ENCODE measurements at regions not wholly inside any gene's neighbourhood (a gene's known extent, or its start where the extent isn't known, plus 50 kb on each side); places are given as distances from the start of the nearest gene placed in this dataset.

- H3K27ac ChIP-seq (ENCODE audit: extremely low read length, insufficient read depth, low read length): no peak overlapping the region
- ATAC-seq: no peak
- no peak overlapping the region for H2AFZ ChIP-seq (ENCODE audit: low read length)
- 71% methylated on average over 29 of the region's 29 CpGs for WGBS (ENCODE audit: low lambda C conversion rate)
- no peaks in the 10 kb centered on the region; the same call in 1 of the 2 replicates for H4K20me1 ChIP-seq (ENCODE audit: insufficient read depth, low read length)
- H3K36me3 ChIP-seq (replicated peaks in 1 of 2; ENCODE audit: control insufficient read depth in 1 of 2, insufficient read depth in 2 of 2, low read length in 2 of 2): no peaks in the 10 kb centered on the region
- CTCF ChIA-PET (ENCODE audit: low intra/inter-chr PET ratio, low total read pairs): no interaction called here
- POLR2A ChIA-PET: interaction anchor here (9.0 kb wide), 1 partner anchor 21 kb away, joined by 100 read pairs; no protein-coding TSS in a partner anchor
- no peak for FAIRE-seq
- TF ChIP-seq MEF2D (CRISPR knock-in tag; IDR thresholded peaks at IDR 0.05) (no peak), CCDC6 (CRISPR knock-in tag; IDR thresholded peaks at IDR 0.05) (no peak), RARG (CRISPR knock-in tag; IDR thresholded peaks at IDR 0.05; ENCODE audit: low read depth) (no peak), MLX (CRISPR knock-in tag; IDR thresholded peaks at IDR 0.05) (no peak), HNRNPL (IDR thresholded peaks at IDR 0.05; ENCODE audit: low read depth, low read length) (0 out of 2 replicates have a peak, but pooled peaks have one; percentile 38), MAZ (IDR thresholded peaks at IDR 0.05; ENCODE audit: borderline replicate concordance, low read depth, low read length) (no peak), MAZ (CRISPR knock-in tag; IDR thresholded peaks at IDR 0.05; ENCODE audit: low read depth) (no peak), THAP7 (CRISPR knock-in tag; IDR thresholded peaks at IDR 0.05) (no peak)
- peaks cover 54% of the 10 kb centered on the region for H3K4me1 ChIP-seq (ENCODE audit: insufficient read depth, low read length)
- no peak overlapping the region for H3K9ac ChIP-seq (ENCODE audit: insufficient read depth, low read depth, low read length)
- H3K9me3 ChIP-seq (ENCODE audit: low read length): no peaks in the 10 kb centered on the region
- no peaks in the 10 kb centered on the region for H3K79me2 ChIP-seq (ENCODE audit: insufficient read depth, low read length)
- no peak overlapping the region for H3K4me2 ChIP-seq (ENCODE audit: low read depth, low read length)
- no peak for DNase-seq (ENCODE audit: low spot score)
- no TSS peak for BruUV-seq (replicated peaks)
- no peak overlapping the region for H3K4me3 ChIP-seq (replicated peaks in 1 of 3; ENCODE audit: insufficient read depth in 1 of 3, low read depth in 2 of 3, low read length in 3 of 3)
- in situ Hi-C loops (cut with HindIII; ENCODE audit: extremely low pct_ligation_motif_present, low pct_unique_long_range_greater_than_20kb): no loop called here
- intact Hi-C loops (cut with micrococcal nuclease; ENCODE audit: unreplicated experiment): loop anchor here (5.0 kb wide), 1 partner anchor 41 kb away; no protein-coding TSS in a partner anchor
- H3K27me3 ChIP-seq (ENCODE audit: control insufficient read depth in 1 of 2, insufficient read depth in 2 of 2, low read length in 2 of 2): no peaks in the 10 kb centered on the region; a peak in 1 of 5 replicates
These were observed 174.0 kb upstream of the CIBAR2 start for GRCh38 chr16:85286066-85286831.
